ENCODE measurements at regions not wholly inside any gene's neighbourhood (a gene's known extent, or its start where the extent isn't known, plus 50 kb on each side); places are given as distances from the start of the nearest gene placed in this dataset.

- TF ChIP-seq CTCF (IDR thresholded peaks at IDR 0.05) (no peak), POLR2A (IDR thresholded peaks at IDR 0.05) (no peak)
Measured at GRCh38 chr5:161077936-161078545, 226.0 kb upstream of the ATP10B start.

All from right lobe of liver (tissue), 4 donors.